ENCODE measurements at regions not wholly inside any gene's neighbourhood (a gene's known extent, or its start where the extent isn't known, plus 50 kb on each side); places are given as distances from the start of the nearest gene placed in this dataset.

GRCh38 chr4:164441109-164441508 is 312.8 kb upstream of the SMIM31 start:
- H3K27me3 Mint-ChIP-seq (ENCODE audit: insufficient read depth) = no peaks in the 10 kb centered on the region
- TF ChIP-seq, protein P1, sequence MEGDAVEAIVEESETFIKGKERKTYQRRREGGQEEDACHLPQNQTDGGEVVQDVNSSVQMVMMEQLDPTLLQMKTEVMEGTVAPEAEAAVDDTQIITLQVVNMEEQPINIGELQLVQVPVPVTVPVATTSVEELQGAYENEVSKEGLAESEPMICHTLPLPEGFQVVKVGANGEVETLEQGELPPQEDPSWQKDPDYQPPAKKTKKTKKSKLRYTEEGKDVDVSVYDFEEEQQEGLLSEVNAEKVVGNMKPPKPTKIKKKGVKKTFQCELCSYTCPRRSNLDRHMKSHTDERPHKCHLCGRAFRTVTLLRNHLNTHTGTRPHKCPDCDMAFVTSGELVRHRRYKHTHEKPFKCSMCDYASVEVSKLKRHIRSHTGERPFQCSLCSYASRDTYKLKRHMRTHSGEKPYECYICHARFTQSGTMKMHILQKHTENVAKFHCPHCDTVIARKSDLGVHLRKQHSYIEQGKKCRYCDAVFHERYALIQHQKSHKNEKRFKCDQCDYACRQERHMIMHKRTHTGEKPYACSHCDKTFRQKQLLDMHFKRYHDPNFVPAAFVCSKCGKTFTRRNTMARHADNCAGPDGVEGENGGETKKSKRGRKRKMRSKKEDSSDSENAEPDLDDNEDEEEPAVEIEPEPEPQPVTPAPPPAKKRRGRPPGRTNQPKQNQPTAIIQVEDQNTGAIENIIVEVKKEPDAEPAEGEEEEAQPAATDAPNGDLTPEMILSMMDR (conservative IDR thresholded peaks at IDR 0.05) = no peak
- Histone ChIP-seq H3K9me3 (ENCODE audit: control insufficient read depth, low read length) (no peaks in the 10 kb centered on the region), H3K9ac (ENCODE audit: extremely low read depth, low read length, poor library complexity, severe bottlenecking) (no peak overlapping the region), H3K4me1 (ENCODE audit: control insufficient read depth, insufficient read depth, low read length) (peaks cover 2% of the 10 kb centered on the region), H3K4me3 (ENCODE audit: low read length) (no peak overlapping the region), H3K27me3 (ENCODE audit: control insufficient read depth, insufficient read depth, low read length, poor library complexity, severe bottlenecking) (no peaks in the 10 kb centered on the region), H3K27ac (ENCODE audit: low read depth, low read length) (no peak overlapping the region), H3K36me3 (ENCODE audit: control insufficient read depth, insufficient read depth, low read length) (no peaks in the 10 kb centered on the region)
- WGBS, 2 experiments (ENCODE audit: insufficient coverage in 1 of 2, insufficient read length in 1 of 2) = 86% methylated on average over 1 of the region's 1 CpG; no CpG with 5 or more reads in 1 of the 2 experiments
- DNase-seq = no peak
- no peak overlapping the region for H3K27ac Mint-ChIP-seq
- no peaks in the 10 kb centered on the region for H3K36me3 Mint-ChIP-seq (ENCODE audit: low read depth)
- H3K4me3 Mint-ChIP-seq = no peak overlapping the region
- H3K4me1 Mint-ChIP-seq = peaks cover 5% of the 10 kb centered on the region
- H3K9me3 Mint-ChIP-seq = no peaks in the 10 kb centered on the region

GRCh38 chr4:164442180-164442579 is 311.8 kb upstream of the SMIM31 start:
- TF ChIP-seq, protein P1 (conservative IDR thresholded peaks at IDR 0.05) = no peak
- Mint-ChIP-seq H3K36me3 (ENCODE audit: low read depth) (no peaks in the 10 kb centered on the region), H3K4me1 (peaks cover 5% of the 10 kb centered on the region), H3K4me3 (no peak overlapping the region), H3K27me3 (ENCODE audit: insufficient read depth) (no peaks in the 10 kb centered on the region), H3K9me3 (no peaks in the 10 kb centered on the region), H3K27ac (no peak overlapping the region)
- Histone ChIP-seq H3K27me3 (ENCODE audit: control insufficient read depth, insufficient read depth, low read length, poor library complexity, severe bottlenecking) (no peaks in the 10 kb centered on the region), H3K4me1 (ENCODE audit: control insufficient read depth, insufficient read depth, low read length) (peaks cover 2% of the 10 kb centered on the region), H3K9me3 (ENCODE audit: control insufficient read depth, low read length) (no peaks in the 10 kb centered on the region), H3K9ac (ENCODE audit: extremely low read depth, low read length, poor library complexity, severe bottlenecking) (no peak overlapping the region), H3K4me3 (ENCODE audit: low read length) (no peak overlapping the region), H3K36me3 (ENCODE audit: control insufficient read depth, insufficient read depth, low read length) (no peaks in the 10 kb centered on the region), H3K27ac (ENCODE audit: low read depth, low read length) (no peak overlapping the region)
- 86 to 90% methylated on average over 2 to 3 of the region's 3 CpGs for WGBS, 2 experiments (ENCODE audit: insufficient coverage in 1 of 2, insufficient read length in 1 of 2)
- no peak for DNase-seq

DNA sequence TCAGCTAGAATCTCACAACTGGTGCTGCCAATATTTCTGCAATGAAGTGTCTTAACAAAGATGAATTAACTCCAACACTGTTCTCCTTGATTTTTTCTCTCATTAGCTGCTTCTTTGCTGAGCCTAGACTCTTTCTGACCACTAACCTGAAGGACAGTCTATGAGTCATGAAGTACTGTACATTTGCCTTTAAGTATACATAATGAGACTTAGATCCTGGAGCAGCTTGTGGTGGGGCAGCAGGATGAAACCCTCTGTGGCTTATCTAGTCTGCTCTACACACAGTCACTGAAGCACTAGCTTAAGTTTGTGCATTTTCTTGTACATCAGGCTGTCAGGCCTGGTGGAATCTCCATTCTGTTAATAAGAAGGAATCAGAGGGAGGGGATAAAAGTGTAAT is 307.4 kb upstream of the SMIM31 start:
- H3K27ac ChIP-seq (ENCODE audit: low read depth, low read length) = no peak overlapping the region
- no peaks in the 10 kb centered on the region for H3K36me3 ChIP-seq (ENCODE audit: control insufficient read depth, insufficient read depth, low read length)
- H3K9me3 ChIP-seq (ENCODE audit: control insufficient read depth, low read length) = no peaks in the 10 kb centered on the region
- H3K9ac ChIP-seq (ENCODE audit: extremely low read depth, low read length, poor library complexity, severe bottlenecking) = no peak overlapping the region
- DNase-seq = no peak
- H3K27me3 ChIP-seq (ENCODE audit: control insufficient read depth, insufficient read depth, low read length, poor library complexity, severe bottlenecking) = no peaks in the 10 kb centered on the region
- H3K4me3 Mint-ChIP-seq = no peak overlapping the region
- no peaks in the 10 kb centered on the region for H3K9me3 Mint-ChIP-seq
- H3K4me3 ChIP-seq (ENCODE audit: low read length) = no peak overlapping the region
- no peaks in the 10 kb centered on the region for H3K27me3 Mint-ChIP-seq (ENCODE audit: insufficient read depth)
- H3K4me1 ChIP-seq (ENCODE audit: control insufficient read depth, insufficient read depth, low read length) = peaks cover 9% of the 10 kb centered on the region
- no peak overlapping the region for H3K27ac Mint-ChIP-seq
- peaks cover 20% of the 10 kb centered on the region for H3K4me1 Mint-ChIP-seq
- TF ChIP-seq, protein P1 (conservative IDR thresholded peaks at IDR 0.05) = no peak
- H3K36me3 Mint-ChIP-seq (ENCODE audit: low read depth) = no peaks in the 10 kb centered on the region
